H1 (cell line): ENCODE measurements at regions not wholly inside any gene's neighbourhood (a gene's known extent, or its start where the extent isn't known, plus 50 kb on each side); places are given as distances from the start of the nearest gene placed in this dataset.

ENCODE experiments used
- CTCF ChIA-PET: fragments of 300-600 bp; sonication (Branson Sonifier 250); formaldehyde crosslinking; loops from one replicate; lab custom pipeline; 2021; ENCODE audit not compliant: partially characterized antibody; lab: Charles Lee
- POLR2A ChIA-PET: fragments of 300-600 bp; sonication (Branson Sonifier 250); formaldehyde crosslinking; loops from one replicate; lab custom pipeline; 2021; ENCODE audit warnings: inconsistent platforms; ENCODE audit not compliant: partially characterized antibody; lab: Charles Lee
- DNase-seq, 2 experiments: peaks; one replicate each; pipeline versions ENCODE4 v3.0.0 to v3.0.0-alpha.2; 2010 to 2022; ENCODE audit warnings: low spot score in 2 of 2, low read depth in 1 of 2, mixed read lengths in 1 of 2
- FAIRE-seq: peaks from 2 replicates; lab custom pipeline; 2011; peaks lifted over from hg19 to GRCh38; lab: Jason Lieb, UNC
- H2AFZ ChIP-seq: 2 replicates; pipeline ENCODE4 v1.8.1; 2012; ENCODE audit warnings: low read length, inconsistent platforms
- H2AK5ac ChIP-seq: 2 replicates; pipeline ENCODE4 v1.6.1; 2013; ENCODE audit warnings: low read depth, low read length
- H2BK120ac ChIP-seq: replicated peaks from 2 replicates; pipeline ENCODE3; 2013; ENCODE audit warnings: low read depth, low read length, inconsistent platforms
- H2BK12ac ChIP-seq: 2 replicates; pipeline ENCODE4 v1.6.1; 2013; ENCODE audit warnings: low read depth, low read length
- H2BK15ac ChIP-seq: 2 replicates; pipeline ENCODE4 v1.6.1; 2013; ENCODE audit warnings: low read length
- H2BK20ac ChIP-seq: 2 replicates; pipeline ENCODE4 v1.6.1; 2013; ENCODE audit warnings: low read length
- H2BK5ac ChIP-seq: 2 replicates; pipeline ENCODE4 v1.6.1; 2013; ENCODE audit warnings: low read depth, low read length
- H3K14ac ChIP-seq: 2 replicates; pipeline ENCODE4 v1.6.1; 2013; ENCODE audit warnings: inconsistent platforms; ENCODE audit not compliant: insufficient read length
- H3K18ac ChIP-seq: 2 replicates; pipeline ENCODE4 v1.6.1; 2013; ENCODE audit warnings: low read length; ENCODE audit errors: extremely low read depth
- H3K23ac ChIP-seq: 2 replicates; pipeline ENCODE4 v1.6.1; 2013; ENCODE audit warnings: inconsistent platforms; ENCODE audit not compliant: insufficient read length
- H3K23me2 ChIP-seq: 2 replicates; pipeline ENCODE4 v1.6.1; 2013; ENCODE audit warnings: low read depth, low read length
- H3K27ac ChIP-seq: 2 replicates; pipeline ENCODE4 v1.6.1; 2011; ENCODE audit warnings: low read depth, low read length, inconsistent platforms
- H3K27me3 ChIP-seq, 4 experiments: replicated peaks in 1 of 4; 1 replicate in 1 of 4; 2 replicates in 3 of 4; pipeline versions ENCODE4 v1.6.1 to v1.8.1; 2011 to 2013; ENCODE audit warnings: low read length in 3 of 4, mild to moderate bottlenecking in 3 of 4, inconsistent platforms in 2 of 4, mixed read lengths in 2 of 4, moderate library complexity in 1 of 4; ENCODE audit not compliant: control insufficient read depth in 3 of 4, insufficient read depth in 3 of 4; ENCODE audit errors: extremely low read depth in 1 of 4
- H3K36me3 ChIP-seq, 4 experiments: 2 replicates each; pipeline versions ENCODE4 v1.6.1 to v1.8.1; 2011 to 2013; ENCODE audit warnings: mild to moderate bottlenecking in 4 of 4, low read length in 3 of 4, moderate library complexity in 2 of 4, control low read depth in 1 of 4, inconsistent platforms in 1 of 4; ENCODE audit not compliant: insufficient read depth in 4 of 4, control insufficient read depth in 2 of 4
- H3K4ac ChIP-seq: replicated peaks from 2 replicates; pipeline ENCODE3; 2013; ENCODE audit warnings: low read length, low read depth, mixed read lengths, inconsistent platforms; ENCODE audit not compliant: insufficient read length
- H3K4me1 ChIP-seq, 4 experiments: replicated peaks in 1 of 4; 1 replicate in 1 of 4; 2 replicates in 3 of 4; pipeline versions ENCODE4 v1.6.1 to v1.8.1; 2011 to 2013; ENCODE audit warnings: low read length in 3 of 4, inconsistent platforms in 2 of 4, mixed read lengths in 1 of 4; ENCODE audit not compliant: insufficient read depth in 4 of 4, control insufficient read depth in 3 of 4
- H3K4me2 ChIP-seq, 2 experiments: 2 replicates each; pipeline versions ENCODE4 v1.6.1 to v1.8.1; 2011 to 2013; ENCODE audit warnings: low read depth in 2 of 2, low read length in 2 of 2, control low read depth in 1 of 2, inconsistent platforms in 1 of 2, mild to moderate bottlenecking in 1 of 2; ENCODE audit not compliant: insufficient read depth in 1 of 2
- H3K4me3 ChIP-seq, 4 experiments: fragments of 200-600, 300-600 bp in 1 of 4; sonication (generic), shearing (Covaris generic), sonication (Bioruptor Twin) in 1 of 4; 2 replicates each; pipeline versions ENCODE4 v1.5.1 to v1.8.1; 2011 to 2016; ENCODE audit warnings: low read length in 4 of 4, low read depth in 3 of 4, control low read depth in 2 of 4, inconsistent platforms in 2 of 4, mild to moderate bottlenecking in 2 of 4, mixed read lengths in 1 of 4, moderate library complexity in 1 of 4; ENCODE audit not compliant: insufficient read depth in 2 of 4; ENCODE audit errors: extremely low read depth in 1 of 4
- H3K56ac ChIP-seq: replicated peaks from 2 replicates; pipeline ENCODE3; 2013; ENCODE audit warnings: low read depth, mild to moderate bottlenecking, mixed read lengths, low read length, inconsistent platforms; ENCODE audit not compliant: insufficient read length
- H3K79me1 ChIP-seq: 2 replicates; pipeline ENCODE4 v1.6.1; 2013; ENCODE audit warnings: low read depth, low read length, control low read depth
- H3K79me2 ChIP-seq, 2 experiments: 2 replicates each; pipeline versions ENCODE4 v1.6.1 to v1.8.1; 2012 to 2013; ENCODE audit warnings: low read length in 2 of 2, mild to moderate bottlenecking in 2 of 2, inconsistent platforms in 1 of 2; ENCODE audit not compliant: insufficient read depth in 2 of 2, control insufficient read depth in 1 of 2
- H3K9ac ChIP-seq, 4 experiments: replicated peaks in 1 of 4; 1 replicate in 1 of 4; 2 replicates in 3 of 4; pipeline versions ENCODE4 v1.6.1 to v1.8.1; 2011 to 2013; ENCODE audit warnings: low read depth in 3 of 4, low read length in 3 of 4, control low read depth in 2 of 4, mild to moderate bottlenecking in 2 of 4, moderate library complexity in 2 of 4, inconsistent platforms in 1 of 4; ENCODE audit errors: extremely low read depth in 1 of 4
- H3K9me3 ChIP-seq, 2 experiments: 2 replicates each; pipeline versions ENCODE4 v1.6.1 to v1.8.1; 2012 to 2013; ENCODE audit warnings: mild to moderate bottlenecking in 2 of 2, moderate library complexity in 2 of 2, control low read depth in 1 of 2, inconsistent platforms in 1 of 2, low read depth in 1 of 2, low read length in 1 of 2, mixed read lengths in 1 of 2; ENCODE audit not compliant: insufficient read depth in 2 of 2
- H4K20me1 ChIP-seq, 2 experiments: replicated peaks in 1 of 2; 2 replicates each; pipeline versions ENCODE3 to v1.8.1; 2011 to 2013; ENCODE audit warnings: inconsistent platforms in 2 of 2, low read length in 2 of 2, mild to moderate bottlenecking in 1 of 2; ENCODE audit not compliant: insufficient read depth in 2 of 2, control insufficient read depth in 1 of 2
- H4K5ac ChIP-seq: 2 replicates; pipeline ENCODE4 v1.6.1; 2013; ENCODE audit warnings: low read length, low read depth, mixed read lengths, inconsistent platforms; ENCODE audit not compliant: insufficient read length
- H4K8ac ChIP-seq: 2 replicates; pipeline ENCODE4 v1.8.0; 2013; ENCODE audit warnings: mild to moderate bottlenecking, moderate library complexity, low read length, inconsistent platforms; ENCODE audit not compliant: insufficient read depth; ENCODE audit errors: extremely low read depth
- H4K91ac ChIP-seq: replicated peaks from 2 replicates; pipeline ENCODE3; 2013; ENCODE audit warnings: low read length, mixed read lengths, inconsistent platforms; ENCODE audit not compliant: insufficient read length
- CEBPB ChIP-seq: IDR thresholded peaks from 2 replicates; pipeline ENCODE4 v1.6.1; 2012; ENCODE audit warnings: low read depth, low read length
- FOSL1 ChIP-seq: IDR thresholded peaks from 2 replicates; pipeline ENCODE4 v1.6.1; 2011; ENCODE audit warnings: mild to moderate bottlenecking, low read depth, low read length, moderate library complexity; ENCODE audit not compliant: insufficient read depth
- RNF2 ChIP-seq: fragments of 200-900, 300-1000 bp; sonication (generic); IDR thresholded peaks from 2 replicates; pipeline ENCODE4 v1.7.1; 2016; ENCODE audit warnings: borderline replicate concordance, low read depth, mild to moderate bottlenecking, antibody characterized with exemption, low read length; ENCODE audit not compliant: poor library complexity, severe bottlenecking; ENCODE audit errors: missing control alignments
- SUZ12 ChIP-seq: fragments of 200-600 bp; sonication (generic); IDR thresholded peaks from 2 replicates; pipeline ENCODE4 v1.6.1; 2012; ENCODE audit warnings: mild to moderate bottlenecking, inconsistent platforms, low read length, moderate library complexity, mixed read lengths
- WGBS, 2 experiments: shearing (Covaris generic) in 1 of 2; methylation state at CpG; one replicate each; pipeline versions ENCODE4 v1.1.6 to v1.1.7; 2013 to 2015; ENCODE audit warnings: low lambda C conversion rate in 2 of 2, mixed read lengths in 2 of 2, inconsistent platforms in 1 of 2, low coverage in 1 of 2, missing lambda C conversion rate in 1 of 2; ENCODE audit not compliant: insufficient replicate concordance in 2 of 2, insufficient coverage in 1 of 2, insufficient read length in 1 of 2; ENCODE audit errors: extremely low coverage in 1 of 2, missing lambda C conversion rate in 1 of 2; 5-methylcytosine and 5-hydroxymethylcytosine counted together

DNA sequence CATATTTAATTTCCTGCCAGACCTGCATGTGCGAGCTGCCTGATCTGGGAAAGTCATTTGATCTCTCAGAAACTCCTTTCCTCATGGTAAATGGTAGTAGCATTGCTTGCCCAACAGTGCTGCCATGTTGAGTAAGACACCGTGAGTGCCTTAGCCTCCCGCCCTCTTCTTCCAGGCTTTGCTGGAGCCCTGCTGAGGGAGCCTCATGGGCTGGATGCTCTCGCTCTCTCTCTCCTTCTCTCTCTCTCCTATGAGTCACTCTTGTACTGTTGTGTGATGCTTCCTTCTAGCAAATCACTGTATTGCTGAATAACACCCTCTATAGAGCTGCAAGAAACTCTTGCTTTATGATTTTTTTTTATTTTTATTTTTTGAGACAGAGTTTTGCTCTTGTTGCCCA, 365.5 kb downstream of the UQCRFS1 start:
- Histone ChIP-seq H2BK5ac (no peak overlapping the region), H4K91ac (peak overlapping the region; percentile 29), H3K4me2 (no peak overlapping the region), H3K23ac (no peak overlapping the region), H3K79me1 (no peaks in the 10 kb centered on the region), H3K27me3 (peaks cover 0 to 1% (median 0%) of the 10 kb centered on the region in 4 experiments; a peak in 2 of 7 replicates), H4K8ac (no peak overlapping the region; the same call in 1 of the 2 replicates), H3K36me3 (no peaks in the 10 kb centered on the region), H3K79me2 (no peaks in the 10 kb centered on the region), H3K4me1 (peaks cover 0 to 3% (median 1%) of the 10 kb centered on the region in 4 experiments; a peak in 1 of 7 replicates), H3K4me3 (no peak overlapping the region), H2AFZ (no peak overlapping the region), H3K23me2 (peaks cover 6% of the 10 kb centered on the region; the same call in 1 of the 2 replicates), H2BK15ac (peak overlapping the region; percentile 54; the same call in 1 of the 2 replicates), H2AK5ac (no peak overlapping the region), H3K18ac (no peak overlapping the region), H2BK12ac (no peak overlapping the region), H3K27ac (no peak overlapping the region), H3K14ac (no peak overlapping the region), H3K56ac (peak overlapping the region; percentile 26), H3K4ac (no peak overlapping the region), H3K9ac (no peak overlapping the region), H2BK20ac (no peak overlapping the region), H4K5ac (no peak overlapping the region), H4K20me1 (peaks cover 0 to 3% of the 10 kb centered on the region in 2 experiments), H2BK120ac (no peak overlapping the region), H3K9me3 (peaks cover 0 to 4% of the 10 kb centered on the region in 2 experiments; a peak in 1 of 4 replicates)
- FAIRE-seq: no peak
- 92% methylated on average over 4 of the region's 4 CpGs; no CpG with 5 or more reads in 1 of the 2 experiments for WGBS, 2 experiments
- POLR2A ChIA-PET: no interaction called here
- no peak for DNase-seq
- TF ChIP-seq RNF2 (no peak), SUZ12 (no peak), CEBPB (0 out of 2 replicates have a peak, but pooled peaks have one; percentile 39), FOSL1 (no peak)
- CTCF ChIA-PET: interaction anchor here (0.9 to 1.9 kb wide), 2 partner anchors 9 to 110 kb away, joined by 4 to 6 read pairs; no protein-coding TSS in a partner anchor
